H9 (cell line): ENCODE measurements at regions not wholly inside any gene's neighbourhood (a gene's known extent, or its start where the extent isn't known, plus 50 kb on each side); places are given as distances from the start of the nearest gene placed in this dataset.

Source experiments
- DNase-seq: peaks from one replicate; pipeline ENCODE4 v3.0.0-alpha.2; 2017
- H2AFZ ChIP-seq: one replicate; pipeline ENCODE4 v1.6.1; 2013; ENCODE audit warnings: mild to moderate bottlenecking, low read length, control low read depth, moderate library complexity
- H2AK5ac ChIP-seq: 2 replicates; pipeline ENCODE4 v1.6.1; 2013; ENCODE audit warnings: low read length, control low read depth, mixed read lengths; ENCODE audit not compliant: insufficient read length
- H2BK120ac ChIP-seq: one replicate; pipeline ENCODE4 v1.6.1; 2013; ENCODE audit warnings: low read depth, mild to moderate bottlenecking, low read length, control low read depth, inconsistent platforms; ENCODE audit not compliant: poor library complexity, severe bottlenecking
- H2BK12ac ChIP-seq: 2 replicates; pipeline ENCODE4 v1.6.1; 2013; ENCODE audit warnings: low read length, control low read depth, mixed read lengths, low read depth; ENCODE audit not compliant: insufficient read length
- H2BK15ac ChIP-seq: 2 replicates; pipeline ENCODE4 v1.6.1; 2013; ENCODE audit warnings: low read depth, low read length, control low read depth
- H2BK20ac ChIP-seq: one replicate; pipeline ENCODE4 v1.6.1; 2013; ENCODE audit warnings: low read depth, mild to moderate bottlenecking, low read length, control low read depth, inconsistent platforms; ENCODE audit not compliant: poor library complexity, severe bottlenecking
- H2BK5ac ChIP-seq: 2 replicates; pipeline ENCODE4 v1.6.1; 2013; ENCODE audit warnings: low read length, control low read depth, mixed read lengths; ENCODE audit not compliant: insufficient read length
- H3K14ac ChIP-seq: 2 replicates; pipeline ENCODE4 v1.6.1; 2013; ENCODE audit warnings: low read length, control low read depth; ENCODE audit not compliant: insufficient read depth
- H3K18ac ChIP-seq: 2 replicates; pipeline ENCODE4 v1.6.1; 2013; ENCODE audit warnings: low read depth, mild to moderate bottlenecking, mixed read lengths, low read length, control low read depth; ENCODE audit not compliant: insufficient read length
- H3K23ac ChIP-seq: 2 replicates; pipeline ENCODE4 v1.6.1; 2013; ENCODE audit warnings: low read length, control low read depth, mixed read lengths, low read depth; ENCODE audit not compliant: insufficient read length
- H3K23me2 ChIP-seq: 2 replicates; pipeline ENCODE4 v1.6.1; 2013; ENCODE audit warnings: low read depth, mild to moderate bottlenecking, mixed read lengths, low read length, control low read depth; ENCODE audit not compliant: insufficient read length, poor library complexity, severe bottlenecking
- H3K27ac ChIP-seq: 2 replicates; pipeline ENCODE4 v1.5.1; 2013; ENCODE audit warnings: low read length, control low read depth, mixed read lengths, low read depth; ENCODE audit not compliant: insufficient read length
- H3K27me3 ChIP-seq: 2 replicates; pipeline ENCODE4 v1.6.1; 2013; ENCODE audit warnings: low read length, control low read depth, inconsistent platforms; ENCODE audit not compliant: insufficient read depth
- H3K4ac ChIP-seq: 2 replicates; pipeline ENCODE4 v1.6.1; 2013; ENCODE audit warnings: low read depth, mild to moderate bottlenecking, control low read depth, inconsistent platforms, low read length, moderate library complexity
- H3K4me1 ChIP-seq: 2 replicates; pipeline ENCODE4 v1.6.1; 2013; ENCODE audit warnings: low read length, control low read depth, inconsistent platforms; ENCODE audit not compliant: insufficient read depth
- H3K4me2 ChIP-seq: 2 replicates; pipeline ENCODE4 v1.6.1; 2013; ENCODE audit warnings: low read length, control low read depth, mixed read lengths; ENCODE audit not compliant: insufficient read length, insufficient read depth
- H3K56ac ChIP-seq: 2 replicates; pipeline ENCODE4 v1.6.1; 2013; ENCODE audit warnings: low read depth, mild to moderate bottlenecking, mixed read lengths, low read length, control low read depth; ENCODE audit not compliant: insufficient read length
- H3K79me1 ChIP-seq: 2 replicates; pipeline ENCODE4 v1.6.1; 2013; ENCODE audit warnings: low read depth, mild to moderate bottlenecking, moderate library complexity, low read length, control low read depth, inconsistent platforms; ENCODE audit not compliant: insufficient read depth, poor library complexity, severe bottlenecking
- H3K79me2 ChIP-seq: 2 replicates; pipeline ENCODE4 v1.6.1; 2013; ENCODE audit warnings: low read length, control low read depth, inconsistent platforms; ENCODE audit not compliant: insufficient read depth
- H3K9ac ChIP-seq: 2 replicates; pipeline ENCODE4 v1.6.1; 2013; ENCODE audit warnings: low read length, control low read depth, mixed read lengths; ENCODE audit not compliant: insufficient read length; ENCODE audit errors: extremely low read depth
- H3K9me3 ChIP-seq: one replicate; pipeline ENCODE4 v1.6.1; 2013; ENCODE audit warnings: low read depth, low read length, inconsistent platforms; ENCODE audit not compliant: control insufficient read depth
- H3T11ph ChIP-seq: one replicate; pipeline ENCODE4 v1.6.1; 2013; ENCODE audit warnings: mild to moderate bottlenecking, low read length, control low read depth, inconsistent platforms
- H4K20me1 ChIP-seq: one replicate; pipeline ENCODE4 v1.6.1; 2013; ENCODE audit not compliant: control insufficient read depth, insufficient read length, insufficient read depth
- H4K5ac ChIP-seq: 2 replicates; pipeline ENCODE4 v1.6.1; 2013; ENCODE audit warnings: low read depth, mild to moderate bottlenecking, mixed read lengths, low read length, control low read depth; ENCODE audit not compliant: insufficient read length
- H4K8ac ChIP-seq: replicated peaks from 2 replicates; pipeline ENCODE4 v1.6.1; 2013; ENCODE audit warnings: low read length, control low read depth, mixed read lengths, low read depth; ENCODE audit not compliant: insufficient read length
- H4K91ac ChIP-seq: 2 replicates; pipeline ENCODE4 v1.6.1; 2013; ENCODE audit warnings: low read depth, mild to moderate bottlenecking, moderate library complexity, mixed read lengths, low read length, control low read depth; ENCODE audit not compliant: insufficient read length
- H3K27ac Mint-ChIP-seq, 3 experiments: 2 replicates in 2 of 3; 3 replicates in 1 of 3; pipeline ENCODE4 v1.8.0; 2020 to 2021; ENCODE audit warnings: mixed read lengths in 3 of 3, mild to moderate bottlenecking in 1 of 3, moderate library complexity in 1 of 3
- H3K27me3 Mint-ChIP-seq: 2 replicates; pipeline ENCODE4 v1.8.0; 2021; ENCODE audit warnings: low read depth, mild to moderate bottlenecking, moderate library complexity, mixed read lengths
- H3K36me3 Mint-ChIP-seq, 3 experiments: 2 replicates in 2 of 3; 3 replicates in 1 of 3; pipeline ENCODE4 v1.8.0; 2020 to 2021; ENCODE audit warnings: low read depth in 3 of 3, mixed read lengths in 3 of 3; ENCODE audit not compliant: insufficient read depth in 1 of 3
- H3K4me1 Mint-ChIP-seq, 2 experiments: 2 replicates each; pipeline ENCODE4 v1.8.0; 2020; ENCODE audit warnings: mixed read lengths in 2 of 2
- H3K4me3 Mint-ChIP-seq, 2 experiments: 2 replicates in 1 of 2; 3 replicates in 1 of 2; pipeline ENCODE4 v1.8.0; 2020 to 2021; ENCODE audit warnings: mild to moderate bottlenecking in 2 of 2, mixed read lengths in 2 of 2, moderate library complexity in 1 of 2
- H3K9me3 Mint-ChIP-seq, 2 experiments: 2 replicates in 1 of 2; 3 replicates in 1 of 2; pipeline ENCODE4 v1.8.0; 2020; ENCODE audit warnings: mild to moderate bottlenecking in 2 of 2, mixed read lengths in 2 of 2, moderate library complexity in 1 of 2
- TF ChIP-seq, protein P1 (sequence below): fragments of 200-600 bp; sonication (generic); conservative IDR thresholded peaks from 3 replicates; pipeline ENCODE4 v1.8.0; 2021; ENCODE audit warnings: antibody characterized with exemption, mild to moderate bottlenecking

DNA sequence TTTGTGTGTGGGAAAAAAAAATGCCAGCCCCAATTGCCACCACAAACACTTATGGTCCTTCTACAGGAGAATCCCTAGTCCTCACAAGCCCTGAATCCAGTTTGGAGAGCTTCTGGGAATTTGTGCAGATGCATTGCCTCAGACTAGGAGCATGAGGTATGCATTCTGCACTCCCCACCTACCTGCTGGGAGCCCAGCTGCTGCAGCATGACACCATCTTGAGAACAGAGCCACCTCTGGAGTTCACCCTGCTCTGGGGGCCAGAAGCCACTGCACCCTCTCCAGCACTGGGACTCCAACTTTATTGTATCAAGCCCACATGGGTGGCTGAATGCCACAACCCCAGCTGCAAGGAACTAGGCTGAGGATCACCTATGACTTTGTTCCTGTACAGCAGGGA is 568.5 kb upstream of the ID4 start:
- Histone ChIP-seq H2AK5ac (no peak overlapping the region), H3K27ac (no peak overlapping the region), H2AFZ (no peak overlapping the region), H2BK5ac (no peak overlapping the region), H2BK20ac (no peak overlapping the region), H4K20me1 (no peaks in the 10 kb centered on the region), H4K5ac (no peak overlapping the region), H4K8ac (no peak overlapping the region), H3K14ac (no peak overlapping the region), H3K4ac (no peak overlapping the region), H3K9me3 (no peaks in the 10 kb centered on the region), H2BK12ac (no peak overlapping the region), H3K56ac (no peak overlapping the region), H3K23me2 (no peaks in the 10 kb centered on the region), H3K79me1 (no peaks in the 10 kb centered on the region), H3K9ac (no peak overlapping the region), H3K27me3 (no peaks in the 10 kb centered on the region), H3K4me2 (no peak overlapping the region), H3K23ac (no peak overlapping the region), H3K4me1 (no peaks in the 10 kb centered on the region), H3T11ph (no peak overlapping the region), H2BK15ac (no peak overlapping the region), H3K79me2 (no peaks in the 10 kb centered on the region), H3K18ac (no peak overlapping the region), H4K91ac (no peak overlapping the region), H2BK120ac (no peak overlapping the region)
- Mint-ChIP-seq H3K27me3 (no peaks in the 10 kb centered on the region; the same call in none of the 2 replicates), H3K36me3 (peaks cover 0 to 5% (median 0%) of the 10 kb centered on the region in 3 experiments; a peak in 2 of 7 replicates), H3K27ac (no peak overlapping the region), H3K9me3 (peaks cover 3 to 12% of the 10 kb centered on the region in 2 experiments; a peak in 4 of 5 replicates), H3K4me1 (no peaks in the 10 kb centered on the region), H3K4me3 (no peak overlapping the region)
- DNase-seq: no peak
- TF ChIP-seq, protein P1, sequence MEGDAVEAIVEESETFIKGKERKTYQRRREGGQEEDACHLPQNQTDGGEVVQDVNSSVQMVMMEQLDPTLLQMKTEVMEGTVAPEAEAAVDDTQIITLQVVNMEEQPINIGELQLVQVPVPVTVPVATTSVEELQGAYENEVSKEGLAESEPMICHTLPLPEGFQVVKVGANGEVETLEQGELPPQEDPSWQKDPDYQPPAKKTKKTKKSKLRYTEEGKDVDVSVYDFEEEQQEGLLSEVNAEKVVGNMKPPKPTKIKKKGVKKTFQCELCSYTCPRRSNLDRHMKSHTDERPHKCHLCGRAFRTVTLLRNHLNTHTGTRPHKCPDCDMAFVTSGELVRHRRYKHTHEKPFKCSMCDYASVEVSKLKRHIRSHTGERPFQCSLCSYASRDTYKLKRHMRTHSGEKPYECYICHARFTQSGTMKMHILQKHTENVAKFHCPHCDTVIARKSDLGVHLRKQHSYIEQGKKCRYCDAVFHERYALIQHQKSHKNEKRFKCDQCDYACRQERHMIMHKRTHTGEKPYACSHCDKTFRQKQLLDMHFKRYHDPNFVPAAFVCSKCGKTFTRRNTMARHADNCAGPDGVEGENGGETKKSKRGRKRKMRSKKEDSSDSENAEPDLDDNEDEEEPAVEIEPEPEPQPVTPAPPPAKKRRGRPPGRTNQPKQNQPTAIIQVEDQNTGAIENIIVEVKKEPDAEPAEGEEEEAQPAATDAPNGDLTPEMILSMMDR: no peak
